Stimulated activated CD4-positive, alpha-beta T cell treated with anti-CD3 and anti-CD28 coated beads, TNF-alpha, amount 100 ng/mL, for 1 hour (primary cell): ENCODE measurements at regions not wholly inside any gene's neighbourhood (a gene's known extent, or its start where the extent isn't known, plus 50 kb on each side); places are given as distances from the start of the nearest gene placed in this dataset.
"Not testable (repeated sequence)": the region's sequence is repeated elsewhere in the genome, so short reads cannot be mapped to it uniquely, and the experiment has no call there.

ENCODE experiments used
- DNase-seq, 3 donors: peaks; one replicate each; pipeline ENCODE4 v3.0.0-alpha.2; 2020; ENCODE audit warnings: low read depth in 3 of 3, low spot score in 1 of 3

GRCh38 chr2:36168115-36168514, 187.5 kb upstream of the CRIM1 start:
- no peak for DNase-seq

- no peak for DNase-seq
Observed at GRCh38 chr2:36165132-36165531, 190.4 kb upstream of the CRIM1 start.

- DNase-seq, result no peak
Observed at GRCh38 chr2:36163520-36164254, 191.9 kb upstream of the CRIM1 start.

- not testable (repeated sequence) for DNase-seq
Observed at GRCh38 chr2:36157093-36157492, 198.5 kb upstream of the CRIM1 start.

DNA sequence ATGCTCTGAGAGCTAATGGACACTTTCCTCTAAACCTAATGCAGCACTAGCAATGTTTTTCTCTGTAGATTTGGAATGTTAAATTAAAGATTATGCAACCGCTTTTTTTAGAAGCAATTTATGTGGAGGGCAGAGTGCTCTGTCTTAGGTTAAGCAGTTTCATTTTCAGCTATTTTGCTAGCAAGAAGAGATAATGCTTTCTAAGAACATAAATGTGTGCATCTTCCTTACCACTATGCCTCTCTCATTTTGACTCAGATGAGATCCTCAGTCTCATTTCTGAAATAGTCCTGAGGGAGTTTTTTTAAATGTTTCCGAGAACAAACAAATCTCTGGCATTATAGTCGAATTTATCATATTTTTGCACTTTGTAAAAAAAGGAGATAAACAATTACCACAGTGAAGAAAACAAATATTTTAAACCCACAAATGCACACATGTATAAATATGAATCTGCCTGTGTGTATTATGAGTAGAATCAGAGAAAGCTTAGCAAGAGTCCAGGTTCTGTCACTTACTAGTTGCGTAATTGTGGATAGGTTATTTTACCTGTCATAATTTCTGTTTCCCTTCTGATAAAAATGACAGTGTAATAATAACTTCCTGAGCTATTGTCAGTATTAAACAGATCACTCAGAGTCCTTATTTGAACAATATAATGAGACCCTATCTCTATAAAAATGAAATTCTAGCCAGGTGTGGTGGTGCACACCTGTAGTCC, 207.7 kb upstream of the CRIM1 start:
- no peak for DNase-seq

GRCh38 chr2:36146765-36147164, 208.8 kb upstream of the CRIM1 start:
- no peak for DNase-seq

DNA sequence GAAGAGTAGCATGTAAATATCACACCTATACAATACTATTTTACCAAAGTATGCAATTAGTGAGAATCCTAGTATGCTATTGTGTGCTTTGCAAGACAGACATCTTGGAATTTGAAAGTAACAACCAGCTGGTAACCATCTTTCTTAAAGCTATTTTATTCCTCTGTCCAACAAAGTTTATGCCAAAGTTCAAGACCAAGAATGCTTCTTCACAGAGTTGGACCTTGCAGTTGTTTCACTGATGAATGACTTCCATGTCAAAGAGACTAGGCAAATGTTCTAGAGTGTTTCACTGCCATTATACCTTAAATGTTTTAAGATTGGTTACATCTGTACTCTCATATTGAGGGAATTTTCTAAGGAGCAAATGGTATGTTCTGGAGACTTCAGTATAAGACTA, 215.2 kb upstream of the CRIM1 start:
- no peak for DNase-seq

GRCh38 chr2:36137612-36138011, 218.0 kb upstream of the CRIM1 start:
- no peak for DNase-seq

DNA sequence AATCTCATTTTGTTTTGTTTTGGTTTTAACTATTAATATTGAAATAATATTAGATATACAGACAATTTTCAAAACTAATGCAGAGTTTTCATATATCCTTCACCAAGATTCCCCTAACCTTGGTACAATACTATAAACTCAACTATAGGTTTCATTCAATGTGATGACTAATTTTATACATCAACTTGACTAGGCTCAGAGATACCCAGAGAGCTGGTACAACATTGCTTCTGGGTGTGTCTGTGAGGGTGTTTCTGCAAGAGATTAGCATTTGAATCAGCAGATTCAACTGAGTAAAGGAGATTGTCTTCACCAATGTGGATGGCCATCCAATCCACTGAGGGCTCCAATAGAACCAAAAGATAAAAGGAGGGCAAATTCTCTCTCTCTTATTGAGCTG, 221.3 kb upstream of the CRIM1 start:
- DNase-seq, result no peak

DNA sequence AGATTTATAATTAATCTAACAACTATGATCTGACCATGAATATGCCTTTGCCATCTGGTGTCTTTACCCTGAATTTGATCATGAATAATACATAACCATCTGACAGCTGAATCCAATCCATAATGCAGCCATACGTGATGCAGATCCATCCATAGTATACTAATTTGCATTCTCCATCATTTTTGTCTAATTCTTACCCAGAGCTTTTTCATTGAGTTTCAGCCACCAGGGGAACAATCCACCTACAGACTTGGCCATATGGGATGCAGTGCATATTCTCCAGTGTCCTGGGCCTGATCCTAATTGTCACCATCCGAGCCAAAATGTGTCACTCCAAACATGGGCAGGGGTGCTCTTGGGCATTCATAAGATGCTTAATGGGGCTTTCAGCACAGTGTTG, 227.2 kb upstream of the CRIM1 start:
- no peak for DNase-seq

GRCh38 chr2:36125702-36126101, 229.9 kb upstream of the CRIM1 start:
- no peak for DNase-seq

GRCh38 chr2:36123995-36124394, 231.6 kb upstream of the CRIM1 start:
- DNase-seq, result no peak

GRCh38 chr2:36097022-36097421, 258.6 kb upstream of the CRIM1 start:
- no peak for DNase-seq

DNA sequence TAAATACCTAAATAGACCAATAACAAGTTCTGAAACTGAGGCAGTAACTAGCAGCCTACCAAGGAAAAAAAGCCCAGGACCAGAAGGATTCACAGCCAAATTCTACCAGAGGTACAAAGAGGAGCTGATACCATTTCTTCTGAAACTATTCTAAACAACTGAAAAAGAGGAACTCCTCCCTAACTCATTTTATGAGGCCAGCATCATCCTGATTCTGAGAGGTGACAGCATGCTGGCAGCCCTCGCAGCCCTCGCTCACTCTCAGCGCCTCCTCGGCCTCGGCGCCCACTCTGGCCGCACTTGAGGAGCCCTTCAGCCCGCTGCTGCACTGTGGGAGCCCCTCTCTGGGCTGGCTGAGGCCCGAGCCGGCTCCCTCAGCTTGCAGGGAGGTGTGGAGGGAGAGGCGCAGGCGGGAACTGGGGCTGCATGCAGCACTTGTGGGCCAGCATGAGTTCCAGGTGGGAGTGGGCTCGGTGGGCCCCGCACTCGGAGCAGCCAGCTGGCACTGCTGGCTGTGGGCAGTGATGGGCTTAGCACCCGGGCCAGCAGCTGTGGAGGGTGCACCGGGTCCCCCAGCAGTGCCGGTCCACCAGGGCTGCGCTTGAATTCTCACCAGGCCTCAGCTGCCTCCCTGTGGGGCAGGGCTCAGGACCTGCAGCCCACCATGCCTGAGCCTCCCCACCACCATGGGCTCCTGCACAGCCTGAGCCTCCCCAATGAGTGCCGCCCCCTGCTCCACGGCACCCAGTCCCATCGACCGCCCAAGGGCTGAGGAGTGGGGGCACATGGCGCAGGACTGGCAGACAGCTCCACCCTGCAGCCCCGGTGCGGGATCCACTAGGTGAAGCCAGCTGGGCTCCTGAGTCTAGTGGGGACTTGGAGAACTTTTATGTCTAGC, 263.5 kb upstream of the CRIM1 start:
- DNase-seq, result not testable (repeated sequence)

DNA sequence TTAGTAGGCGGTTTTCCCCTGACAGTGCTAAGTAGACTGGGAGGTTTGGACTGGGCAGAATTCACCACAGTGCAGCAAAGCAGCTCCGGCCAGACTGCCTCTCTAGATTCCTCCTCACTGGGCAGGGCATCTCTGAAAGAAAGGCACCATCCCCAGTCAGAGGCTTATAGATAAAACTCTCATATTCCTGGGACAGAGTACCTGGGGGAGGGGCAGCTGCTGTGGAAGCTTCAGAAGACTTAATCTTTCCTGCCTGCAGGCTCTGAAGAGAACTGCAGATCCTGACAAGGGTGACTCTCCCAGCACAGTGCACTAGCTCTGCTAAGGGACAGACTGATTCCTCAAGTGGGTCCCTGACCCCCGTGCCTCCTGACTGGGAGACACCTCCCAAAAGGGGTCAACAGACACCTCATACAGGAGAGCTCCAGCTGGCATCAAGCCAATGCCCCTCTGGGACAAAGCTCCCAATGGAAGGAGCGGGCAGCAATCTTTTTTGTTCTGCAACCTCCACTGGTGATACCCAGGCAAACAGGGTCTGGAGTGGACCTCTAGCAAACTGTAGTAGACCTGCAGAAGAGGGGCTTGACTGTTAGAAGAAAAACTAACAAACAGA, 266.8 kb upstream of the CRIM1 start:
- DNase-seq, result no peak

DNA sequence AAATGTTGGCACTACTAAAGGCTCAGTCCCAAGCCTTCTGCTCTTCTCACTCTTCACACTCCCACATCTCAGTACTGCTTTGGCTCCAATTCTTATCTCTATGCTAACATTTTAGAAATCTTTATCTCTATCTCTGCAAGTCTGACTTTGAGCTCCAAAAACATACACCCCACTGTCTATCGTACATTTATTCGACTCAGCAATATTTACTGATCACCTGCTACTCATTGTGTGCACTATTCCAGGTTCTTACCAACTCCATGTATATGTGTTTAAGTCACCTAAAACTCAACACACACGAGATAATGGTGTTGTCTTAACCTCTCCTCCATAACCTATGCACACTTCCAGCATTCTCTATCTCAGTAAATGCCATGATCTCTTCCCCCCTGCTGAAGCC, 268.2 kb upstream of the CRIM1 start:
- no peak for DNase-seq

DNA sequence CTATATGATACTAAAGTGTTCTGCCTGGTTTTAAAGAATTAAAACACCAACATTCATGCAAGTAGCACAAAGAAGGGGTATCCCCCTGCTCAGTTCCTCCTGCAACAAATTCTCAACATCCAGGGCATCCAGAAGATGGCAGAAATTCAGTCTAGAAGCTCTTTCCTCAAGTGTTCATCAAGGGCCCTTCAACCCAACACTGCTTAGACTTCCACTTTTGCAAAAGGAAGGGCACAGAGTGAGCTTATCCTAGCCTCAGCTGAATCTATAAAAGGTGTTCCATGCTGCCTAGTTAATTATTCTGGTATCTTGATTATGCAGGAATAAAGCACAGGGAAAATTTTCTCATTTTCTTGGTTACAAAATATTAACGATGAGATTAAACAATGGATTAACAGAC, 275.8 kb upstream of the CRIM1 start:
- DNase-seq, result no peak

GRCh38 chr2:36074008-36074407, 281.6 kb upstream of the CRIM1 start:
- DNase-seq, result no peak

DNA sequence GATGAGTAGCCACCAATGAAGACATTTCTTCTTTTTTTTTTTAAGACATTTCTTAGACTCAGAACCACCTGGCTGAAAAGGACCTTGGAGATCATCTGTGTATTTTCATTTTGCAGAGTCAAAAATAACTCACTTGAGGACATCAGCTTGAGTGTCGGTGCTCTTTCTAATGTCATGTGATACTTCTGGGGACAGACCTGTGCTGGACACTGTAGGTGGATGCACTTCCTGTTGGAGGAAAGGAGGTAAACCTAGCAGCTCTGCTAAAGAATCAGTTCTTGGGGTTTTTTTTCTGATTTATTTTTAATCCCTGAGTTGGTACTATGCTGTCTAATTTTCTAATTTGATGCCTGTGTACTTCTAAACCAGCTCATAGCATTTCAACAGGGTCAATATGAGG, 283.9 kb upstream of the CRIM1 start:
- no peak for DNase-seq

GRCh38 chr2:36069074-36069473, 286.5 kb upstream of the CRIM1 start:
- no peak for DNase-seq

DNA sequence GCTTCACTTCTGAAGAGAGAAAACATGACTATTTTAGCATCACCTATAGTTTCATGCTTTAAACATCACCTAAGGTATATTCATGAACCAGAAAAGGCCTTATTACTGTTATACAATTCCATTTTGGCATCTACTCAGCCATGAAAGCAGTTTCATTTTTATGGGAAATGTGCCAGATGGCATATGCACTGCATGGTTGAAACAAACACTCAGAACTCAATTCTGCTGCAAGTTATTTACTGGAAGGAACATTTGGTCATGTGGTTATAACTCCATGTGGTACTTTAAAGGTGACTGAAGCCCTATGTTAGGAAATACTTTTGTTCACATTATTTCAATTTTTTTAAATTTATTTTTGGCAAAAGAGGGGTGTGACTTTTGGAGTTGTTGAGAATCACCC, 287.5 kb upstream of the CRIM1 start:
- DNase-seq, result no peak
